Activated B cell treated with CpG ODN at 0.5 μM for 24 hours (primary cell): ENCODE measurements at regions not wholly inside any gene's neighbourhood (a gene's known extent, or its start where the extent isn't known, plus 50 kb on each side); places are given as distances from the start of the nearest gene placed in this dataset.

Source experiments
- ATAC-seq: fragments of 200-7000 bp; cut with Tn5 transposase; one replicate; pipeline ENCODE4 v1.10.0; 2021; ENCODE audit warnings: low read depth, mild to moderate bottlenecking, moderate library complexity
- CTCF ChIA-PET: fragments of 350-600 bp; sonication (Branson Sonifier 250); formaldehyde crosslinking; loops from one replicate; lab custom pipeline; 2021; ENCODE audit warnings: antibody characterized with exemption; lab: Charles Lee
- POLR2A ChIA-PET: fragments of 350-600 bp; sonication (Branson Sonifier 250); formaldehyde crosslinking; loops from one replicate; lab custom pipeline; 2021; ENCODE audit warnings: antibody characterized with exemption; lab: Charles Lee
- DNase-seq: peaks from one replicate; pipeline ENCODE4 v3.0.0; 2022
- H3K27ac Mint-ChIP-seq: one replicate; pipeline ENCODE4 v1.8.0; 2020; ENCODE audit warnings: mixed read lengths
- H3K27me3 Mint-ChIP-seq: one replicate; pipeline ENCODE4 v1.8.0; 2021; ENCODE audit warnings: mixed read lengths
- H3K36me3 Mint-ChIP-seq: one replicate; pipeline ENCODE4 v1.8.0; 2021; ENCODE audit warnings: low read depth, mixed read lengths
- H3K4me1 Mint-ChIP-seq: one replicate; pipeline ENCODE4 v1.8.0; 2021; ENCODE audit warnings: mixed read lengths
- H3K4me3 Mint-ChIP-seq: one replicate; pipeline ENCODE4 v1.8.0; 2020; ENCODE audit warnings: mild to moderate bottlenecking, mixed read lengths
- H3K9me3 Mint-ChIP-seq: one replicate; pipeline ENCODE4 v1.8.0; 2020; ENCODE audit warnings: mixed read lengths
- CTCF ChIP-seq: fragments of 200-600 bp; IDR thresholded peaks from one replicate; pipeline ENCODE4 v1.8.0; 2022; ENCODE audit warnings: antibody characterized with exemption, mild to moderate bottlenecking
- intact Hi-C: fragments of 100-400 bp; cut with micrococcal nuclease; formaldehyde crosslinking; loops from one replicate; pipeline ENCODE4 v1.15.1; 2024

GRCh38 chr1:147811273-147811672, 50.9 kb upstream of the GJA5 start:
- H3K4me1 Mint-ChIP-seq, result no peaks in the 10 kb centered on the region
- DNase-seq, result no peak
- no peaks in the 10 kb centered on the region for H3K9me3 Mint-ChIP-seq
- CTCF ChIA-PET, result no interaction called here
- ATAC-seq, result no peak
- H3K4me3 Mint-ChIP-seq, result no peak overlapping the region
- TF ChIP-seq CTCF, result no peak
- peaks cover 19% of the 10 kb centered on the region for H3K27me3 Mint-ChIP-seq
- intact Hi-C loops, result no loop called here
- POLR2A ChIA-PET, result no interaction called here
- no peak overlapping the region for H3K27ac Mint-ChIP-seq
- H3K36me3 Mint-ChIP-seq, result no peaks in the 10 kb centered on the region

- Mint-ChIP-seq H3K27ac (no peak overlapping the region), H3K4me1 (no peaks in the 10 kb centered on the region), H3K4me3 (no peak overlapping the region), H3K9me3 (no peaks in the 10 kb centered on the region), H3K27me3 (peaks cover 22% of the 10 kb centered on the region), H3K36me3 (no peaks in the 10 kb centered on the region)
- TF ChIP-seq CTCF, result no peak
- DNase-seq, result no peak
- ChIA-PET POLR2A (no interaction called here), CTCF (no interaction called here)
- intact Hi-C loops, result no loop called here
- no peak for ATAC-seq
These were observed 51.3 kb upstream of the GJA5 start for GRCh38 chr1:147811751-147812150.

- no peak for ATAC-seq
- no peak for TF ChIP-seq CTCF
- Mint-ChIP-seq H3K27ac (no peak overlapping the region), H3K4me1 (no peaks in the 10 kb centered on the region), H3K27me3 (peaks cover 26% of the 10 kb centered on the region), H3K9me3 (no peaks in the 10 kb centered on the region), H3K36me3 (no peaks in the 10 kb centered on the region), H3K4me3 (no peak overlapping the region)
- ChIA-PET POLR2A (no interaction called here), CTCF (no interaction called here)
- intact Hi-C loops, result no loop called here
- DNase-seq, result no peak
These were observed 52.4 kb upstream of the GJA5 start for GRCh38 chr1:147812799-147813198.

- no peak overlapping the region for H3K4me3 Mint-ChIP-seq
- H3K4me1 Mint-ChIP-seq, result no peaks in the 10 kb centered on the region
- H3K27ac Mint-ChIP-seq, result no peak overlapping the region
- H3K9me3 Mint-ChIP-seq, result no peaks in the 10 kb centered on the region
- ATAC-seq, result no peak
- intact Hi-C loops, result no loop called here
- DNase-seq, result no peak
- H3K36me3 Mint-ChIP-seq, result no peaks in the 10 kb centered on the region
- ChIA-PET POLR2A (no interaction called here), CTCF (no interaction called here)
- H3K27me3 Mint-ChIP-seq, result peaks cover 25% of the 10 kb centered on the region
- TF ChIP-seq CTCF, result no peak
These were observed 55.1 kb upstream of the GJA5 start for GRCh38 chr1:147815503-147815902.

GRCh38 chr1:147820761-147821297, 60.4 kb upstream of the GJA5 start:
- Mint-ChIP-seq H3K9me3 (no peaks in the 10 kb centered on the region), H3K27ac (no peak overlapping the region), H3K27me3 (peaks cover 24% of the 10 kb centered on the region), H3K36me3 (no peaks in the 10 kb centered on the region), H3K4me1 (no peaks in the 10 kb centered on the region), H3K4me3 (no peak overlapping the region)
- intact Hi-C loops, result no loop called here
- ATAC-seq, result no peak
- no peak for TF ChIP-seq CTCF
- DNase-seq, result no peak
- ChIA-PET POLR2A (no interaction called here), CTCF (no interaction called here)
